IPS-20b (cell line): ENCODE measurements at regions not wholly inside any gene's neighbourhood (a gene's known extent, or its start where the extent isn't known, plus 50 kb on each side); places are given as distances from the start of the nearest gene placed in this dataset.
"Not testable (repeated sequence)": the region's sequence is repeated elsewhere in the genome, so short reads cannot be mapped to it uniquely, and the experiment has no call there.

ENCODE experiments used
- H3K27ac ChIP-seq: one replicate; pipeline ENCODE4 v1.5.1; 2013; ENCODE audit warnings: low read length
- H3K27me3 ChIP-seq: 2 replicates; pipeline ENCODE4 v1.6.1; 2013; ENCODE audit warnings: mild to moderate bottlenecking, low read length, inconsistent platforms; ENCODE audit not compliant: insufficient read depth
- H3K36me3 ChIP-seq: 2 replicates; pipeline ENCODE4 v1.6.1; 2013; ENCODE audit warnings: low read depth, mild to moderate bottlenecking, inconsistent platforms, low read length, moderate library complexity; ENCODE audit not compliant: insufficient read depth
- H3K4me1 ChIP-seq: 2 replicates; pipeline ENCODE4 v1.6.1; 2013; ENCODE audit warnings: mild to moderate bottlenecking, control low read depth, inconsistent platforms, low read length, moderate library complexity; ENCODE audit not compliant: insufficient read depth
- H3K4me3 ChIP-seq: 2 replicates; pipeline ENCODE4 v1.5.1; 2013; ENCODE audit warnings: mild to moderate bottlenecking, low read length, inconsistent platforms
- H3K9ac ChIP-seq: 2 replicates; pipeline ENCODE4 v1.6.1; 2013; ENCODE audit warnings: low read depth, mild to moderate bottlenecking, inconsistent platforms, low read length, moderate library complexity
- H3K9me3 ChIP-seq: 2 replicates; pipeline ENCODE4 v1.6.1; 2013; ENCODE audit warnings: mild to moderate bottlenecking, low read depth, low read length, inconsistent platforms; ENCODE audit not compliant: insufficient read depth

- H3K36me3 ChIP-seq: no peaks in the 10 kb centered on the region
- H3K9ac ChIP-seq: no peak overlapping the region
- H3K4me1 ChIP-seq: no peaks in the 10 kb centered on the region
- H3K27me3 ChIP-seq: no peaks in the 10 kb centered on the region
- H3K9me3 ChIP-seq: no peaks in the 10 kb centered on the region
- no peak overlapping the region for H3K27ac ChIP-seq
- no peak overlapping the region for H3K4me3 ChIP-seq
These were observed 949.5 kb downstream of the RAB28 start for GRCh38 chr4:12534684-12535083.

DNA sequence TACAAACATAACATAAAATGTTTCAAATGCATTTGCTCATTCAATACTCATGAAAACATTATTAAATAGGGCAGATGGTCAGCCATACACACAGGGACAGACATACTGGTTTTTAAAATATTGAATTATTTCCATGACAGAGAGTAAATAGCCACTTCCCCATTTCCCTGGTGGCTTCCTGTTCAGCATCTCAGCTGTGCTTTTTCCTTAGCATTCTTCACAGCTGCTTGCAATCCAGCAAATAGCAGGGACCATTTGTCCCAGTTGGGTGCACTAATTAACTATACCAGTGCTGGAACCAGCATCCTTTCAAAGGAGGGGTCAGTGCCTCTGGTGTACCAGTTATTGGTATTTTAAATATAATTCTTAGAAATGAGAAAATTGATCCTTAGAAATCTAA is 964.7 kb downstream of the RAB28 start:
- Histone ChIP-seq H3K36me3 (no peaks in the 10 kb centered on the region), H3K4me1 (no peaks in the 10 kb centered on the region), H3K9ac (no peak overlapping the region), H3K9me3 (peaks cover 13% of the 10 kb centered on the region), H3K4me3 (no peak overlapping the region), H3K27me3 (no peaks in the 10 kb centered on the region), H3K27ac (no peak overlapping the region)

DNA sequence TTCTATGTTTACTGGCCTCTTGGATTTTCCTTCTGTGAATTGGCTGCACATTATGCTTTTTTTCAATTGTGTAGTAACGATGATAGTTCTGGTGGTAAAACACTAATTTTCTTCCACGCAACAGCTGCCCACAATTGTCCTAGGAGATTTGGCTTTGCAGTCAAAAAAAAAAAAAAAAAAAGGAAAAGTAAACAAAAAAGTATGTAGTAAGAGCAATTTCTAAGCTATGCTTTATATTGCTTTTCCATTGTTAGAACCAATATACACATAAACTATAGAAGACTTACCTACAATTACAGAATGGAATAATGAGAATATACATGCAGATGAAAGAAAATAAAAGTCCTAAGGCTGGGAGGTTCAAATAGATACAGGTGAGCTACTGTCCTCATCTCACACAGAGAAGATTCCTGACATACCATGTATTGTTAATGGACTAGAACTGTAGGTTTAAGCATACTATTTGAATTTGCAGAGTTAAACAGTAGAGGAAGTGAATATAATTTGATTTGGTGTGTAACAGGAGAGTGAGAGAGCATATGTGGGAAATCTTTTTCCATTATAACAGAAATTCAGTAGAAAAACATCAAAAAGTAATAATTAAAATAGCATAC is 976.2 kb downstream of the RAB28 start:
- H3K36me3 ChIP-seq: no peaks in the 10 kb centered on the region
- no peak overlapping the region for H3K9ac ChIP-seq

DNA sequence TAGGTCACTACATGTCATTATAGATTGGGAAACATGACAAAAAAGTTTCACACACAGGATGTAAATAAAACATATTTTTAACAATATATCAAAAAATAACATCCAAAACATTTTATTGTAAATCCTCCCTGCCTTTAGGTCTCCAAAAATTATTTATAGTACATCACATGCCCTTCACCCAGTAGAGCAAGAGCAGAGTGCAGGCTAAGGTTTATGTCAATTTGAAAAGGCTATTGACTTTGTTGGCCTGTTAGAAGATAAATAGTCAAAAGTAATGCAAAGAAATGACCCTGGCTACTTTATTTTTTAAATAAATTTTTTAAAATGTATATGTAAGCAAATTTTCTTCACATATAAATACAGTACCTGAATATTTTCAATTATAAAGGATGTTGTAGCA is 983.7 kb downstream of the RAB28 start:
- Histone ChIP-seq H3K4me3 (no peak overlapping the region), H3K9me3 (peaks cover 5% of the 10 kb centered on the region; the same call in 1 of the 2 replicates), H3K36me3 (no peaks in the 10 kb centered on the region), H3K9ac (no peak overlapping the region), H3K27ac (no peak overlapping the region), H3K4me1 (no peaks in the 10 kb centered on the region), H3K27me3 (no peaks in the 10 kb centered on the region)

More for the DNA sequence above, 976.2 kb downstream of the RAB28 start:
- no peaks in the 10 kb centered on the region for H3K9me3 ChIP-seq
- H3K27ac ChIP-seq: no peak overlapping the region
- H3K4me1 ChIP-seq: peaks cover 10% of the 10 kb centered on the region; the same call in 1 of the 2 replicates
- H3K27me3 ChIP-seq: no peaks in the 10 kb centered on the region
- no peak overlapping the region for H3K4me3 ChIP-seq

DNA sequence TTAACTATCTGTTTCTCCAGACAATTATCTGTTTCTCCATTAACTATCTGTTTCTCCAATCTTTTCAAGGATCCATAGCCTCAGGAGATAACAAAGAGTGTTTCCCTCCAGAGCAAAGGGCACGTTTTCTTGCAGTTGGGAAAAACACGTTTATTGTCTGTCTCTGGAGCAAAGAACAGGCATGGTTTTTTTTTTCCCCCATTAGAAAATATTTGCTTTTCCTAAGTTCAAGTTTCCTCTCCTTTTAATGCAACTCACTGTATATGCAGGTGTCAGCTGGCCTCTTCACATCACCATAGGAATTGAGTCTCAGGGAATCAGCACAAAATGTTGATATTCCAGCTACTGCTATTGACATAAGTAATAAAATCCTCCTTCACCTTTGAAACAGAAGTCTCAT is 984.4 kb downstream of the RAB28 start:
- peaks cover 8% of the 10 kb centered on the region; the same call in 1 of the 2 replicates for H3K9me3 ChIP-seq
- no peak overlapping the region for H3K9ac ChIP-seq
- H3K36me3 ChIP-seq: no peaks in the 10 kb centered on the region
- no peaks in the 10 kb centered on the region for H3K27me3 ChIP-seq
- no peak overlapping the region for H3K4me3 ChIP-seq
- no peaks in the 10 kb centered on the region for H3K4me1 ChIP-seq
- no peak overlapping the region for H3K27ac ChIP-seq

DNA sequence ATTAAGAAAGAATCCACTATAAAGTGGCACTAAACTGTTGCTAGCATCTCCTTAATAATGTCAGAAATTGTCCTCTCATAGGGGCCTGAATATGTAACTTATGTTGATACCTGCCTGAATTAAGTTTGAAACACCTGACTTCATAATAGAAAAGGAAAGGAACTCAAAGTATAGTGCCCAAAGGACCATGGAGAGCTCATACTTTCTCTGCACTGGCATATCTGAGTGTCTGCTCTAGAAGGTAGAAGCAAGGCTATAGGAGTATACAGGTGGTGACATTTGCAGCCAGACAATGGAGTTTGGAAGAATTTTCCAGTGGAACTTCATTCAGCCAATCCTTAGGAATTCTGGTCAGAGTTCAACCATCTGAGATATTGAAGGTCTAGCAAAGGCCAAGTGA is 988.9 kb downstream of the RAB28 start:
- no peak overlapping the region for H3K4me3 ChIP-seq
- H3K9ac ChIP-seq: no peak overlapping the region
- no peaks in the 10 kb centered on the region for H3K4me1 ChIP-seq
- no peak overlapping the region for H3K27ac ChIP-seq
- peaks cover 8% of the 10 kb centered on the region; the same call in 1 of the 2 replicates for H3K9me3 ChIP-seq
- no peaks in the 10 kb centered on the region for H3K36me3 ChIP-seq
- H3K27me3 ChIP-seq: no peaks in the 10 kb centered on the region

DNA sequence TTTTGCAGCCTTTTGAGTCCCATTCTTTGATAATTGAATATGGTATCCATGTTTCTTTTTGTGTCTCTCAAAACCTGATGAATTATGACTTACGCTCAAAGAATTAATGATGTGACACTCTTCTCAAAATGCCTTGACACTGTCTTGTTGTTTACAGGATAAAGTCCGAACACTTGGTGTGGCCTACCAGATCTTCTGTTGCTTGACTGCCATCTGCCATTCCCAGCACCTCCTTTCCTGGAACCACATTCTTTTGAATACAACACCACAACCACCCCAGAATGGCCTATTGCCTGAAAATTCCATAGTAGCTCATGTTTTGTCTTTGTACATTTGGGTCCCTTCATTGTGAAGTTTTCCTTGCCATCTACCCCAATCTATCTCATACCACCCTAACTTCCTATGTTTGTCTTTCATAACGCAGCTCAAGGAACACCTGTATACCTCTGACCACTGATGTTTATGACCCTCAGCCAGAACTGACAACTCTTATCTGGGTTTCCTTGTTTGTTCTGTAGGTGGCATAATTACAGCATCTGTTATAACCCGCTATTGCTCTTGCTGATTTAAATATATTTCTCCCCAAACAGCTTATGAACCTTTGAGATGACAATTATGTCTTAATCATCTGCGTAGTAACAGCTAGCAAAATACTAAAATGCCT is 991.3 kb downstream of the RAB28 start:
- Histone ChIP-seq H3K9ac (no peak overlapping the region), H3K9me3 (peaks cover 8% of the 10 kb centered on the region; the same call in 1 of the 2 replicates), H3K27me3 (no peaks in the 10 kb centered on the region), H3K4me3 (no peak overlapping the region), H3K4me1 (no peaks in the 10 kb centered on the region), H3K36me3 (no peaks in the 10 kb centered on the region), H3K27ac (no peak overlapping the region)

DNA sequence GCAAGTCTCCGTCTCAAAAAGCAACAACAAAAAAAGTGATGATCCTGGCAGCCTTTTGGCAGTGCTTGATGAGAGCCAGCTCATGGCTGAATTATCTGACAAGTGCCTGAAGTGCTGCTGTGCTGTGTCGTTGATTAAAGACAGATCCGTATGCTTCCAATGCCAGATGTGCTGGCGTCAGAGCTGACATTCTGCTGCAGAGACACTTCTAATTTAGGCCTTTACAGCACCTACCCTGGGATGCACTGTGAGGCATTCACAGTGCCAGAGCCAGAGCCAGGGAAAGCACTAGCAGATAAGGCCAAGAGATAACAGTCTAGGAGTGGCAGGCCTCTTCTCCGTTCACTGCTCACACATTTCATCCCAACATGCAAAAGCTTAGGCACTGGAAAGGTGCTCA is 995.5 kb downstream of the RAB28 start:
- Histone ChIP-seq H3K27ac (no peak overlapping the region), H3K4me3 (no peak overlapping the region), H3K9ac (no peak overlapping the region), H3K4me1 (no peaks in the 10 kb centered on the region), H3K36me3 (no peaks in the 10 kb centered on the region), H3K9me3 (no peaks in the 10 kb centered on the region), H3K27me3 (no peaks in the 10 kb centered on the region)

- no peak overlapping the region for H3K9ac ChIP-seq
These were observed 997.1 kb downstream of the RAB28 start for GRCh38 chr4:12487000-12487399.

DNA sequence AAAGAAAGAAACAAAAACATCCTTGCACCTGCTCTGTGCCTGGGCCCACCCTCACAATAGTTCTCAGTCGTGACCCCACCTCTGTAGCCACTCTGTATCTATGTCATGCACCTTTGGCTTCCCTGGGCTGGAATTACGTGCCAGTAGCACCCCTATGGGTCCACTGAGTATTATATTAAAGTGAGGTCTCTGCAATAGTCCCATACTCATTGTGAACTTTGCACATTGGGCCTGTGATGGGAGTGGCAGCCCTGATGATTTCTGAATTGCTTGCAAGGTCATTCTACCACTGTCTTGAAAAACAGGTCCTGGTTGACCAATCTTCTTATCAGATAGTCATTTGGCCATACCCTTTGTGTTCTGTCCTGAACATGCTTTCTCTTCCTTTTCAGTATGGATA is 1012.1 kb downstream of the RAB28 start:
- H3K9ac ChIP-seq: no peak overlapping the region

More at GRCh38 chr4:12487000-12487399, 997.1 kb downstream of the RAB28 start:
- Histone ChIP-seq H3K4me3 (no peak overlapping the region), H3K9me3 (peaks cover 6% of the 10 kb centered on the region; the same call in 1 of the 2 replicates), H3K27me3 (no peaks in the 10 kb centered on the region), H3K27ac (no peak overlapping the region), H3K36me3 (no peaks in the 10 kb centered on the region), H3K4me1 (no peaks in the 10 kb centered on the region)

GRCh38 chr4:12471193-12471592 is 1012.9 kb downstream of the RAB28 start:
- H3K27ac ChIP-seq: no peak overlapping the region
- no peaks in the 10 kb centered on the region for H3K27me3 ChIP-seq
- H3K4me1 ChIP-seq: no peaks in the 10 kb centered on the region
- no peaks in the 10 kb centered on the region for H3K9me3 ChIP-seq
- H3K9ac ChIP-seq: no peak overlapping the region
- H3K4me3 ChIP-seq: no peak overlapping the region
- no peaks in the 10 kb centered on the region for H3K36me3 ChIP-seq

More for the DNA sequence above, 1012.1 kb downstream of the RAB28 start:
- H3K36me3 ChIP-seq: no peaks in the 10 kb centered on the region
- no peaks in the 10 kb centered on the region; the same call in 1 of the 2 replicates for H3K9me3 ChIP-seq
- H3K27ac ChIP-seq: no peak overlapping the region
- no peak overlapping the region for H3K4me3 ChIP-seq
- no peaks in the 10 kb centered on the region for H3K4me1 ChIP-seq
- no peaks in the 10 kb centered on the region for H3K27me3 ChIP-seq

GRCh38 chr4:12461576-12461975 is 1022.6 kb downstream of the RAB28 start:
- H3K9me3 ChIP-seq: peaks cover 18% of the 10 kb centered on the region
- not testable (repeated sequence) for H3K4me3 ChIP-seq, H3K9ac ChIP-seq, H3K36me3 ChIP-seq, H3K4me1 ChIP-seq, H3K27me3 ChIP-seq, H3K27ac ChIP-seq
